NCI-H460 (cell line): ENCODE measurements at regions not wholly inside any gene's neighbourhood (a gene's known extent, or its start where the extent isn't known, plus 50 kb on each side); places are given as distances from the start of the nearest gene placed in this dataset.
A peak's percentile ranks its signal among the peaks of the same experiment; 100 is the strongest.
"Not testable (repeated sequence)": the region's sequence is repeated elsewhere in the genome, so short reads cannot be mapped to it uniquely, and the experiment has no call there.

ENCODE experiments used
- DNase-seq: peaks from one replicate; pipeline ENCODE4 v3.0.0-alpha.2; 2016; ENCODE audit warnings: low read depth; ENCODE audit errors: extremely low read depth

- DNase-seq = no peak
These were observed 1393.4 kb downstream of the FAM181B start for GRCh38 chr11:81340225-81340624.

DNA sequence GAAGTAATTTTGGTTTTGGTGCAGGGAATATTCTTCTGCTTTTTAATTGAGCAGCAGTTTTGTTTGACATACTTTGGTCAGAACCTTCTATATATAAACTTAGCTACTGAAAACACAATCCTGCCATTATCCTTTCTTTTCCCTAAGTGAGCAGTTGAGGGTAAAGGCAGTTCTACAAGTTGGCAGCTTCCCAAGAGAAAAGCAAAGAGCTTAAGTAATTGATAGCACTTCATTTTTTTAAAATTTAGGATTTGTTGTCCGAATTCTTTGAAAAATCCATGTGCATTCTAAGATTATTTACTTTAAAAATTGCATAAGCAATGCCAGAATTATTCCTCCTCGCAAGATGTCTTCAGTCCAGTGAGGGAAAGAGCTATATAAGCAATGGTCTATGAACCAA, 1394.1 kb downstream of the FAM181B start:
- no peak for DNase-seq

DNA sequence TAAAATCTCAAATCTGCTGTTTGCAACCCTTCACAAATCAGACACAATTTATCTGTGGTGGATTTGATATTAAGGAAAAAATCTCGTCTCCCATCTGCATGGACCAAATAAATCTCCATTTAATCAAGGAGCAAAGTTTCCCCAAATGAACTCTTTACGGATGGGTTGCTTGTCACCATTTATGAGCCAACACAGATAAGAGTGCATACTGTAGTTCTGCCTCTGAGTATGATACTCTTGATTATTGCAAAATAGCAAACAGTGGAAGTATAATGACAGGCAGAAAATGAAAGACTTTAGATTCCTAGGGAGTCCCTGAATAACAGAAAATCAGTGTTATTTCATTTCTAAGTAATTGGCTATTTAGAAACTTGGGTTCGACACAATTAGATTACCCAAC, 1395.9 kb downstream of the FAM181B start:
- no peak for DNase-seq

DNA sequence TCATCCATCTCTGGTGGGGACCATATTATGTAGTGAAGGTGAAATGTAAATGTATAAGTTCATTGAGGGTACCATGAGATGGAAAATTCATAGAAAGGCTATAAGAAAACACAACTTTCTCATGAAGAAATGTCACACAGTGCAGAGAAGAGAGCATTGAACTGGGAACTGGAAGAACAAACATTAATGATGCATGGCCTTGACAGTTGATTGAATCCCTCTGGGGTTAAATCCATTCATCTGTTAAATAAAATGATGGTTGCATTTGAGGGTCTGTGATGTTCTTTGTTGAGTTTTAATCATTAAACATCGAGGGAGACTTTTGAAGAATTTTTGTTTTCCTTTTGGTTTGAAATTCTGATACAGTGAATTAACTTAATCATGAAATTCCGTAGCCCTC, 1401.4 kb downstream of the FAM181B start:
- DNase-seq = no peak

DNA sequence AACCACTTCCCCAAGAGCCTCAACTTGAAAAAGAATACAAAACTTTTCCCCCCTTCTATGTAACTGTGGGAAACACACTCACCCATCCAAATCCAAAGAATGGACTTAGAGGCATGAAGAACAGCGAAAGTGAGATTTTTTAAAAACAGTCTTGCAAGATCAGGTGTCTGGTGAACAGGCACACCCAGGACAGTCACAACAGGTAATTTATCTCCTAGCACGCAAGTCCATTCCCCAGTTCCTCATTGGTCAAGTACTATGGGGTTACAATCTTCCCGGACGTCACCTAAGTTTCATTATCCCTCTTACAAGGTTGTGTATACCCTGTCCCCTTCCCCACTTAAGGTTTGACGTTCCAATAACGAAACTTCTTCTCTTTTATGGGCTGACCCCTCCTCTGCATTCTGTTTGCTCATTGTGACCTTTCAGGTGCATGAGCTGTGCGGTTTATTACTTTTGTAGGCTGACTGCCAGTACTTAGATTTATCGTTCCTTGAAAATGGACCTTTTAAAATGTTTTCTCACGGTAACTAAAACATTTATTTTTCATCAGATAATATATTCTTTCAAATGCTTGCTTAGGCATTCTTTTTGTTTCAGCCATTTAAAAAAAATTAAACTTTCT, 1401.9 kb downstream of the FAM181B start:
- no peak for DNase-seq

- no peak for DNase-seq
These were observed 1402.6 kb downstream of the FAM181B start for GRCh38 chr11:81331088-81331487.

GRCh38 chr11:81303038-81303664, 1430.5 kb downstream of the FAM181B start:
- no peak for DNase-seq

- DNase-seq = no peak
These were observed 1432.4 kb downstream of the FAM181B start for GRCh38 chr11:81301166-81301830.

- DNase-seq = no peak
These were observed 1446.7 kb downstream of the FAM181B start for GRCh38 chr11:81286959-81287358.

GRCh38 chr11:81286550-81286949, 1447.1 kb downstream of the FAM181B start:
- DNase-seq = no peak

- not testable (repeated sequence) for DNase-seq
These were observed 1453.4 kb downstream of the FAM181B start for GRCh38 chr11:81280228-81280627.

DNA sequence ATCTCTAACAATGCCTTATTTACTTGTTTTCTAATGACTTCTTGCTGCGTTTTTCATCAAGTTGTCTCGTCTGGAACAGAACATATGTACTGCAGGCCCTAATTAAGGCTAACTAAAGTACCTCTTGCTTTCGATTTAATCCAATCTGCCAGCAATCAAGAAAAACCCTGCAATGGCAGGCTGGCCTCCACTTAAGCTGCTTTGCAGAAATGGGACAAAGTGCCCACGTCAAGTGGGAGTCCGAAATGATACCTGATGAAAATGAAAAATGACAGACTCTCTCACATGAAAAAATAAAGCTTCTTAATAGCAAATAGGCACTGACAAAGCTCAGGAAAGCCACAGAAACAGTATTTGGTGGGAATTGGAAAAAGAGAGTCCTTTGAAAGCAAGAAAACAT, 1454.7 kb downstream of the FAM181B start:
- no peak for DNase-seq

GRCh38 chr11:81270686-81271085, 1463.0 kb downstream of the FAM181B start:
- DNase-seq = no peak

DNA sequence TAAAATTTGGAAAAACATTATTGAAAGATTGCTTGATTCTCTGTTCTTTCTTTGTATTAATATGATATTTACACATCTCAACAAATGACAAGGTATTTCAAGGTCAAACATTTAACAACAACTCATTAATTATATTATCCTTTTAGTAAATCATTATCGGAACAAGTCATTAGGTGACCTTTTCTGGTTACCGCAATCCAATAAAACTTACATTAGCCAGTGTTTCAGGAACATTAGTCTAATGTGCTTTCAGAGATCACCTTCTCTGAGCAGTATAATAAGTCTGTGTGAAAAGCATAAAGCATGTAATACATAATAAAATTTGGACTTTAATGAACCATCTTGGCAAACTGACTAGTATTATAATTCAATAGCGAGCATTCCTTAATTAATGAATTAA, 1466.4 kb downstream of the FAM181B start:
- DNase-seq = no peak

DNA sequence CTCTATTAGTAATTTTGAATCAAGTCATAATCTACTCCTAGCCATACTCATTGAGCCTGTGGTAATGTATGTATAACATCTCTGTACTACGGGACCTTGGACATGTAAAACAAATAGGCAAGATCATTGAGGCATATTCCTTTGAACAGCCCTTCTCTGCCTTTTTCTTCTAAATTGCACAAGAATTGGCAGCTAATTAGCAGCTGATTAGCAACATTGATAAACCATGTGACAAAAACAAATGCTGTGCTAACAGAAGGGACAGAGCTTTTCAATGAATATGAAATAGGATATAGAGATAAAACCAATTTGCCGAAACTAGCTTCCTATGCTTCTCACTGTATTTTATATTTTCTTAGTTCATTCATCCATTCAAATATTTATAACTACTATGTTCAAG, 1474.2 kb downstream of the FAM181B start:
- DNase-seq = no peak

DNA sequence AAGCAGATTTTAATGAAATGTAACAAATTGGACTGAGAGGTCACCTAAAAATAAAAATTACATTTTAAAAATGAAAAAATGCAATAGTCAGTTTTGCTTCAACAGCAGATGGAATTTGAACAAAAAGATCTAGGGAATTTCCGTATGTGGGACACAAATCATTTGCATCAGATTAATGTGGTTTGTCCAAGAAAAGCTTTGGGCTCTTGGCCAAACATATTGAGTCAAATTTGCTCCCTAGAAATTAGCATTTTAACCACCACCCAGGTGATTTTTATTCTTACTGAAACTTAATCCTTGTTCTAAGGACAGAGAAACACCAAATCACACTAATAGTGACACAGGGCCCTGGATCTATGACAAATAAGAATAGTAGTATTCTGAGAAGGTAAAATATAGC, 1477.8 kb downstream of the FAM181B start:
- DNase-seq = no peak

DNA sequence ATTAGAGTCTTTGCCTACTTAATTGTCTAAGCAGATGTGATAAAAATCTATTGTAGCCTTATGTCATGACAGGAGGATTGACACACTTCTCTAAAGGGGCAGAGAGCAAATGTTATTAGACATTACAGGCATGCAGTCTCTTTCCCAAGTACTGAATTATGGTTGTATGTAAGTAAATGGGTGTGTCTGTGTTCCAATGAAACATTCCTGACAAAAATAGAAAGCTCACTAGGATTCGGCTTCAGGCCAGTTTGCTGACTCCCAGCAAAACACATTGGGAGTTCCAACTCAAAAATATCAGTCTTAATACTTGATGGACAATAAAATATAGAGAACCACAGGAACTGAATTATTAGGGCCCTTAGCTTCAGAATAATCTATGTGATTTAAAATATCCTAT, 1480.4 kb downstream of the FAM181B start:
- no peak for DNase-seq

DNA sequence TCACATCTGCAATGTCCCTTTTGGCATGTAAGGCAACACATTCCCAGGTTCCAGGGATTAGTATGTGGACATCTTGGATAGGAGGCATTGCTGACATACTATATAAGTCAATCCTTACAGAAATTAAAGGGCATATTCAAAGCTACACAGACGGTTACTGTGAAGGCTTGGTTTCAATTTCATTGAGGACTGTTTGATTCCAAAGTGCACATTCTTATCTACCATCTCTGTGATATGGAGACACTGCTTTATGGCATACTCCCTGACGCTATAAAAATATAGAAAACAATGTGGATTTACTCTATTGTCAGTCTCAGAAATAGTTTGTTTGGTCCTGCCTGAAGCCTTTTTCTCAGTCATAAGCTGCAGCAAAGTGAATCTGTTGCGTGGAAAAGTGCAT, 1486.7 kb downstream of the FAM181B start:
- no peak for DNase-seq

DNA sequence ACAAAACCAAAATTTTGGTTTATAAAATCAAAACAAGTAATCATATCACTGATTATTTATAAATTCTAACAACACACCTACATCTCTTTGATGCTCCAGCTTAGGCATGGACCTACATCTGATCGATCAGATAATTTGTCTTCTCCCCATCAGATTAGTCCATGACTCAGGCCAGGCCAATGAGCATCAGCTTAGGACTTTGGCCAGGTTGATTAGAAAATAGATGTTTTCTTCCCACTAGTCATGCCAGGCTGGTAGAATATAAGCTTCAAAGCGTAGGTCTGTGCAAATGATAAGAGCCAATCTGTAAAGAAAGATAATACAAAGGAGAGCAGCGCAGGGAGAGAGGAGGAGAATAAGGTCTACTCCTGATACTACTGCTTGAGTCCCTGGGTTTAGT, 1487.9 kb downstream of the FAM181B start:
- DNase-seq = no peak

DNA sequence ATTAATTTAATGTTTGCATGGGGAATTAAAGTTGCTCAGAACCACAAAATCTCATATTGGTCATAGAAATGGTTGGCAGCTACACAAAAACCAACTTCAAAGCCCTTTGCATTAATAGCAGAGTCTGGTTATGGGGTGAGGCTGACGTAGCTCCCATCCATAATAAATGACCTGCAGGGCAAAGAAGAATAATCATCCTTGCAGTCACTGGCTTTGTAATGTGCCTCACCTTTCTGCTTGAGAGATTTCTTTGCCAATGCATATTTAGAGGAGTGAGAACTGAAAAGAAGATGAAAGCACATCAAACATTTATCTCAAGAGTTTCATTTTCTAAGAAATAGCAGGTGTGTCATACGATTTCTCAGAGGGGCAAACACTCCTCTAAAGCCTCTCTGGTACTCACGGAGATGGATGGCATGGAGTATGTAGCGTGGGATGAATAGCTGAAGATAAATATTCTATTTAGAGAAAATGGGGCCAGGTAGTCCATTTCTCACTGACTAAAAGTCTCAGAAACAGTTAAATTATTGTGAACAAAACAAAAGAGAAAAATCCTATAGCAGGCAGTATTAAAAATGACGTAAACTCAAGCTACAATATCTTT, 1491.9 kb downstream of the FAM181B start:
- no peak for DNase-seq

DNA sequence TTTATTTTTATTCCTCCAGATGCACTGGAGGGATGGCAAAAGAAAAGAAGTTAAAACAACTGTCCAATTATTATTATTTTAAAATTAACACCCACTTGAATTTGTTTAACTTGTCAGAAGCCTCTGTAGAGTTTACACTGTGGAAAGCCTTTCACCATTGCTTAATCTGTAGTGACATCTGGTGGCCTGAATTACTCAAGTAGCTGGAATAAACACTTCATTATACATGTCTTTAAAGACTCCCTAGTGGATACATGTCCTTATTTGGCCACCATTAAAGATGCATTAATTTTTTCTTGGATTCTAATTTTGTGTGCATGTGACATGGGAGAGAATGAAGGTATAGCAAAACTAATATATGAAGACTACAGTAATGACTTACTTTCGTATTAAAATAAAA, 1496.5 kb downstream of the FAM181B start:
- peak; percentile 49 for DNase-seq

DNA sequence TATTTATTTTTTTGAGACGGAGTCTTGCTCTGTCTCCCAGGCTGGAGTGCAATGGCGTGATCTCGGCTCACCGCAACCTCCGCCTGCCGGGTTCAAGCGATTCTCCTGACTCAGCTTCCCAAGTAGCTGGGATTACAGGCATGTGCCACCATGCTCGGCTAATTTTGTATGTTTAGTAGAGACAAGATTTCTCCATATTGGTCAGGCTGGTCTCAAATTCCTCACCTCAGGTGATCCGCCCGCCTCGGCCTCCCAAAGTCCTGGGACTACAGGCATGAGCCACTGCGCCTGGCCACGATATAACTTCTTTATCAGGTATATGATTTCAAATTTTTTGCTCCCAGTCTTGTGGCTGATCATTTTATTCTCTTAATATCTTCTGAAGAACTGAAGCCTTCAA, 1506.3 kb downstream of the FAM181B start:
- not testable (repeated sequence) for DNase-seq
